H1 (cell line): ENCODE measurements at regions not wholly inside any gene's neighbourhood (a gene's known extent, or its start where the extent isn't known, plus 50 kb on each side); places are given as distances from the start of the nearest gene placed in this dataset.

Source experiments
- CREB1 ChIP-seq: IDR thresholded peaks from 2 replicates; pipeline ENCODE4 v1.6.1; 2012; ENCODE audit warnings: inconsistent platforms
- GABPA ChIP-seq: IDR thresholded peaks from 2 replicates; pipeline ENCODE4 v1.6.1; 2011; ENCODE audit warnings: mild to moderate bottlenecking, low read length, moderate library complexity, borderline replicate concordance; ENCODE audit not compliant: insufficient read depth
- TF ChIP-seq, protein P1 (sequence below): IDR thresholded peaks from 2 replicates; pipeline ENCODE4 v1.6.1; 2012; ENCODE audit warnings: inconsistent platforms
- TF ChIP-seq, protein P2 (sequence below), 3 experiments: IDR thresholded peaks; 1 replicate in 2 of 3; 2 replicates in 1 of 3; pipeline versions ENCODE4 v1.5.1 to v1.6.1; 2011; ENCODE audit warnings: low read length in 3 of 3, mild to moderate bottlenecking in 3 of 3, inconsistent platforms in 2 of 3, low read depth in 1 of 3, moderate library complexity in 1 of 3; ENCODE audit not compliant: insufficient read depth in 1 of 3; ENCODE audit errors: control extremely low read depth in 1 of 3

GRCh38 chr1:29983321-29983720, 740.1 kb downstream of the MATN1 start:
- TF ChIP-seq, protein P1, sequence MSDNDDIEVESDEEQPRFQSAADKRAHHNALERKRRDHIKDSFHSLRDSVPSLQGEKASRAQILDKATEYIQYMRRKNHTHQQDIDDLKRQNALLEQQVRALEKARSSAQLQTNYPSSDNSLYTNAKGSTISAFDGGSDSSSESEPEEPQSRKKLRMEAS, result no peak
- TF ChIP-seq CREB1 (no peak), GABPA (no peak)
- TF ChIP-seq, protein P2, sequence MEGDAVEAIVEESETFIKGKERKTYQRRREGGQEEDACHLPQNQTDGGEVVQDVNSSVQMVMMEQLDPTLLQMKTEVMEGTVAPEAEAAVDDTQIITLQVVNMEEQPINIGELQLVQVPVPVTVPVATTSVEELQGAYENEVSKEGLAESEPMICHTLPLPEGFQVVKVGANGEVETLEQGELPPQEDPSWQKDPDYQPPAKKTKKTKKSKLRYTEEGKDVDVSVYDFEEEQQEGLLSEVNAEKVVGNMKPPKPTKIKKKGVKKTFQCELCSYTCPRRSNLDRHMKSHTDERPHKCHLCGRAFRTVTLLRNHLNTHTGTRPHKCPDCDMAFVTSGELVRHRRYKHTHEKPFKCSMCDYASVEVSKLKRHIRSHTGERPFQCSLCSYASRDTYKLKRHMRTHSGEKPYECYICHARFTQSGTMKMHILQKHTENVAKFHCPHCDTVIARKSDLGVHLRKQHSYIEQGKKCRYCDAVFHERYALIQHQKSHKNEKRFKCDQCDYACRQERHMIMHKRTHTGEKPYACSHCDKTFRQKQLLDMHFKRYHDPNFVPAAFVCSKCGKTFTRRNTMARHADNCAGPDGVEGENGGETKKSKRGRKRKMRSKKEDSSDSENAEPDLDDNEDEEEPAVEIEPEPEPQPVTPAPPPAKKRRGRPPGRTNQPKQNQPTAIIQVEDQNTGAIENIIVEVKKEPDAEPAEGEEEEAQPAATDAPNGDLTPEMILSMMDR (IDR thresholded peaks at IDR 0.05; ENCODE audit: control extremely low read depth in 1 of 3, insufficient read depth in 1 of 3, low read depth in 1 of 3, low read length in 3 of 3), result no peak
